ENCODE measurements at regions not wholly inside any gene's neighbourhood (a gene's known extent, or its start where the extent isn't known, plus 50 kb on each side); places are given as distances from the start of the nearest gene placed in this dataset.

DNA sequence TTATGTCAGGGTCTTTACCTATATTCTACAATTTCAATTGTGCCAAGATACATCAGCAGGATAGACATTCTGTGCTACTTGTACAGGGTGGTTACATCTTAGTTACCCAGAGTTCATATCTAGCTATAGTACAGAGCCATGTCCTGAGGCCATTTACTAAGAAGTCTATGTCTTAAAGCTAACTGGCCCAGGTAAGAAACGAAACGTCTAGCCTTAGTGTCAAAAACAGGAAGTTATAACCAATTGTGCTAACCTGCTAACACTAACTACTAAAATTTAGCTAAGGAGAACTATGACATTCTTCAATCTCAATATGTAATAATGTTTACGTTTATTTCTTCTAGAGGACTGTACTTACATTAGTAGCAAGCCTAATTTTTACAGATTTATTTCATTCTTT, 717.2 kb upstream of the UBE2E2 start:
- TF ChIP-seq, protein P1, sequence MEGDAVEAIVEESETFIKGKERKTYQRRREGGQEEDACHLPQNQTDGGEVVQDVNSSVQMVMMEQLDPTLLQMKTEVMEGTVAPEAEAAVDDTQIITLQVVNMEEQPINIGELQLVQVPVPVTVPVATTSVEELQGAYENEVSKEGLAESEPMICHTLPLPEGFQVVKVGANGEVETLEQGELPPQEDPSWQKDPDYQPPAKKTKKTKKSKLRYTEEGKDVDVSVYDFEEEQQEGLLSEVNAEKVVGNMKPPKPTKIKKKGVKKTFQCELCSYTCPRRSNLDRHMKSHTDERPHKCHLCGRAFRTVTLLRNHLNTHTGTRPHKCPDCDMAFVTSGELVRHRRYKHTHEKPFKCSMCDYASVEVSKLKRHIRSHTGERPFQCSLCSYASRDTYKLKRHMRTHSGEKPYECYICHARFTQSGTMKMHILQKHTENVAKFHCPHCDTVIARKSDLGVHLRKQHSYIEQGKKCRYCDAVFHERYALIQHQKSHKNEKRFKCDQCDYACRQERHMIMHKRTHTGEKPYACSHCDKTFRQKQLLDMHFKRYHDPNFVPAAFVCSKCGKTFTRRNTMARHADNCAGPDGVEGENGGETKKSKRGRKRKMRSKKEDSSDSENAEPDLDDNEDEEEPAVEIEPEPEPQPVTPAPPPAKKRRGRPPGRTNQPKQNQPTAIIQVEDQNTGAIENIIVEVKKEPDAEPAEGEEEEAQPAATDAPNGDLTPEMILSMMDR (IDR thresholded peaks at IDR 0.05): no peak
- H2AFZ ChIP-seq: no peak overlapping the region
- H3K79me2 ChIP-seq: no peaks in the 10 kb centered on the region
- H3K4me2 ChIP-seq (ENCODE audit: low read length): no peak overlapping the region
- H3K9me3 ChIP-seq (ENCODE audit: control insufficient read depth, low read length): no peaks in the 10 kb centered on the region
- no peaks in the 10 kb centered on the region for H3K4me1 ChIP-seq
- no peaks in the 10 kb centered on the region for H3K36me3 ChIP-seq (ENCODE audit: control insufficient read depth, insufficient read depth, low read length)
- no peak overlapping the region for H3K4me3 ChIP-seq (ENCODE audit: low read depth, low read length)
- H3K27me3 ChIP-seq (ENCODE audit: control insufficient read depth, insufficient read depth, low read length): no peaks in the 10 kb centered on the region
- no peak overlapping the region for H3K9ac ChIP-seq
- H3K27ac ChIP-seq: no peak overlapping the region

DNA sequence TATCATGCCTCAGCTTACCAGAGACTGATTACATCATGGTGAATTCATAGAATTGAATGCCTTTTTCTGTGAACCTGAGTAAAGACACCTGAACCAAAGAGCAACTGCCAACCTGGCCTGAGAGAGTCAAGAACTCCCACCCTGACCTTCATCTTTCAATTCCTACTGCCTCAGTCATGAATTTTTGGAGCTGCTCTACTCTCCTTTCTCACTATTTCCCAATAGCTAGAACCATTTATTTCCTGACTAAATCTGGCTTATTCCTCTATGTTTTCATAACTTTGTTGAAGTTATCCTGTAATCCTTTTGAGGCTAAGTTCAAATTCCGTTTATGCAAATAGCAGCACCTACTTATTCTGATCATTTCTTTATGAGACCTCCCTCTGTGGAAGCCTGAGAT, 712.4 kb upstream of the UBE2E2 start:
- Histone ChIP-seq H3K4me3 (ENCODE audit: low read depth, low read length) (no peak overlapping the region), H3K9me3 (ENCODE audit: control insufficient read depth, low read length) (no peaks in the 10 kb centered on the region), H3K27ac (no peak overlapping the region), H2AFZ (no peak overlapping the region), H3K27me3 (ENCODE audit: control insufficient read depth, insufficient read depth, low read length) (no peaks in the 10 kb centered on the region), H3K4me2 (ENCODE audit: low read length) (no peak overlapping the region), H3K4me1 (no peaks in the 10 kb centered on the region), H3K9ac (no peak overlapping the region), H3K36me3 (ENCODE audit: control insufficient read depth, insufficient read depth, low read length) (no peaks in the 10 kb centered on the region), H3K79me2 (no peaks in the 10 kb centered on the region)
- TF ChIP-seq, protein P1 (IDR thresholded peaks at IDR 0.05): no peak

- Histone ChIP-seq H3K36me3 (ENCODE audit: control insufficient read depth, insufficient read depth, low read length) (no peaks in the 10 kb centered on the region), H3K9me3 (ENCODE audit: control insufficient read depth, low read length) (no peaks in the 10 kb centered on the region), H3K27ac (no peak overlapping the region), H3K79me2 (no peaks in the 10 kb centered on the region), H3K9ac (no peak overlapping the region), H3K4me3 (ENCODE audit: low read depth, low read length) (no peak overlapping the region), H3K27me3 (ENCODE audit: control insufficient read depth, insufficient read depth, low read length) (no peaks in the 10 kb centered on the region), H2AFZ (no peak overlapping the region), H3K4me2 (ENCODE audit: low read length) (no peak overlapping the region), H3K4me1 (no peaks in the 10 kb centered on the region)
- TF ChIP-seq, protein P1 (IDR thresholded peaks at IDR 0.05): no peak
Observed at GRCh38 chr3:22491344-22491743, 711.8 kb upstream of the UBE2E2 start.

DNA sequence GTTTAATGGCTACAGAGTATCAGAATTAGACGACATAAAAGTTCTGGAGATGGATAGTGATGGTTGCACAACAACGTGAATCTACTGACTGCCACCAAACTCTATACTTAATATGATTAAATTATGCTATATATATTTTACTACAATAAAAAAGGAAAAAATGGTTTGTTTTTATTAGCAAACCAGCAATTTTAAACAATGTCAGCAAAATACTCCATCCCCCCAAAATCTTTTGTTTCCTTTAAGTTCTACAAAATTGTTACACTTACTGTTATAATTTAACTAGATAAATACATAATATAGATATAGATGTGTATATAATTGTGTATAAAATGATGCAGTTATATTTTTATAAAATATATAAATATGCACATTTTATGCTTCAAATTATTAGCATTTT, 710.8 kb upstream of the UBE2E2 start:
- no peak overlapping the region for H3K9ac ChIP-seq
- H3K27ac ChIP-seq: no peak overlapping the region
- H3K79me2 ChIP-seq: no peaks in the 10 kb centered on the region
- H3K4me3 ChIP-seq (ENCODE audit: low read depth, low read length): no peak overlapping the region
- no peak overlapping the region for H2AFZ ChIP-seq
- no peaks in the 10 kb centered on the region for H3K36me3 ChIP-seq (ENCODE audit: control insufficient read depth, insufficient read depth, low read length)
- no peak overlapping the region for H3K4me2 ChIP-seq (ENCODE audit: low read length)
- no peaks in the 10 kb centered on the region for H3K27me3 ChIP-seq (ENCODE audit: control insufficient read depth, insufficient read depth, low read length)
- H3K9me3 ChIP-seq (ENCODE audit: control insufficient read depth, low read length): no peaks in the 10 kb centered on the region
- H3K4me1 ChIP-seq: no peaks in the 10 kb centered on the region
- TF ChIP-seq, protein P1 (IDR thresholded peaks at IDR 0.05): no peak

GRCh38 chr3:22495241-22495640, 707.9 kb upstream of the UBE2E2 start:
- Histone ChIP-seq H3K9me3 (ENCODE audit: control insufficient read depth, low read length) (no peaks in the 10 kb centered on the region), H3K4me2 (ENCODE audit: low read length) (no peak overlapping the region), H3K4me3 (ENCODE audit: low read depth, low read length) (no peak overlapping the region), H3K9ac (no peak overlapping the region), H3K27ac (no peak overlapping the region), H3K79me2 (no peaks in the 10 kb centered on the region), H3K27me3 (ENCODE audit: control insufficient read depth, insufficient read depth, low read length) (no peaks in the 10 kb centered on the region), H3K36me3 (ENCODE audit: control insufficient read depth, insufficient read depth, low read length) (no peaks in the 10 kb centered on the region), H2AFZ (no peak overlapping the region), H3K4me1 (no peaks in the 10 kb centered on the region)
- TF ChIP-seq, protein P1 (IDR thresholded peaks at IDR 0.05): no peak

Measured in parathyroid adenoma (tissue), 2 donors.